Activated CD4-positive, alpha-beta T cell treated with anti-CD3 and anti-CD28 coated beads, Interleukin-10, Interleukin-2, amounts not matched to agents 100 ng/mL and 50 ng/mL, durations not matched to agents 16 hours and 8 hours (primary cell): ENCODE measurements at regions not wholly inside any gene's neighbourhood (a gene's known extent, or its start where the extent isn't known, plus 50 kb on each side); places are given as distances from the start of the nearest gene placed in this dataset.

Experiments
- DNase-seq: peaks from one replicate; pipeline ENCODE4 v3.0.0-alpha.2; 2020

DNA sequence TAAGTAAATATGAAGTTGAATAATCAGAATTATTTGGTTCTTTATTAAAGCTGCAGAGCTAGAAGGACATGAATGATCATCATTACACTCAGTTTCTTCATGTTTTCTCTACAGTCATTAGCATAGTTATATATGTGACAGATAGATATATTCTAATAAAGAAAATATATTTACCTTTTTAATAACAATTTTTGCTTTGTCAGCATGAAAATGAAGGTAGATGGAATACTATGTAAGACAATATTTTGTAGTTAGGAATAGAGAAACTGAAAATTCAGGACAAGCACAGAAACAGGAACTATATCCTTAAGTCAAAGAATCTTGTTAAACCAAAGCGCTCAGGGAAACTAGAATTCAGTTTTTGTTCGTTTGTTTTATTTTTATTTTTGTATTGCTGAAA lies 649.9 kb upstream of the NRXN1 start:
- no peak for DNase-seq

GRCh38 chr2:51673628-51674027 lies 641.7 kb upstream of the NRXN1 start:
- DNase-seq: no peak

GRCh38 chr2:51667679-51668078 lies 635.7 kb upstream of the NRXN1 start:
- DNase-seq: no peak

DNA sequence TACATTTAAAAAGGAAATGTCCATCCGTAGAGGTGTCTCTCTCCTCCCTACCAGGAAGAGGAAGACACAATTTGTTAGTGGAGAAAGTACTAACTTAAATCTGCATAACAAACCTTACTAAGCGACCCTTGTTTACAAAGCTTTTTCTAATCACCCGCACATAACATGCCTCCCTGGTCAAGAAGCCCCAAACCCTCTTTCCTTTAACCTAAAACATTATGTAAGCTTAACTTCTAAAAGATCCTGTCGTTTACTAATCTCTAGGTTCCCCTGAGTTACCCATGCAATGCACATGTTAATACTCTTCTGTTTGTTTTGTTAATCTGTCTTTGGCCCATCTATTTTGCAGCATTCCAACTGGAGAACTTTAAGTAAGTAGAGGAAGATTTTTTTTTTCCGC lies 630.3 kb upstream of the NRXN1 start:
- DNase-seq: no peak

DNA sequence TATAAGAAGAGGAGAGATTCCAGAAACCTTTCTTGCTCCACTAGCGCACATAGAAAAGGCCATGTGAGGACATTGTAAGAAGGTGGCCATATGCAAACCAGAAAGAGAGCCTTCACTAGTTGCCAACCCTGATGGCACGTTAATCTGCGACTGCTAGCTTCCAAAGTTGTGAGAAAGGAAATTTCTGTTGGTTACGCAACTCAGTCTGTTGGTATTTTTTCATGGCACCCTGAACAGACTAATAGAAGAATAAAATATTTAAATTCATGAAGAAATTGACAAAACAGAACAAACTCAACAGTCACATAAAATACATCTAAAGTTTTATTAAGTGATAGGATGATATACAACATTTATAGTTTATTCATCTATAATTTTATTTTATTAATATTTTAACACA lies 625.9 kb upstream of the NRXN1 start:
- DNase-seq: no peak

GRCh38 chr2:51650769-51651168 lies 618.8 kb upstream of the NRXN1 start:
- DNase-seq: no peak

GRCh38 chr2:51649366-51649765 lies 617.4 kb upstream of the NRXN1 start:
- no peak for DNase-seq

GRCh38 chr2:51638811-51639210 lies 606.9 kb upstream of the NRXN1 start:
- DNase-seq: no peak

GRCh38 chr2:51633073-51633472 lies 601.1 kb upstream of the NRXN1 start:
- DNase-seq: no peak

DNA sequence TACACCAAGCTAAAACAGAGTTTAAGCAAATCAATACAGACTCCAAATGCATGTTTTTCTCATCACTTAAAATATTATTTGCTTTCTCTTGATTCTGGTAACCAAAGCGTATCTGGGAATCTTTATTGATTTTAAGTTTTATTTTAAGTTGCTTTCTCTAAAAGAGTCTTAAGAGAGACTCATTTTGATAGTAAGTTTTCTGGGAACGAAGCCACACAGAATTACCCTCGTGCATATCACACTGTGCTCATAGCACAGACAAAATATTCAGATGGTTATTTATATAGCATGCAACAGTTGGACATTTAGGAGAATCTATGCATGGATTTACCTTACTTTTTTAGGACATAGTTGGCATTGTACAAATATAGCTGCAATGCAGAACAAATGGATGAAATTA lies 597.5 kb upstream of the NRXN1 start:
- no peak for DNase-seq

DNA sequence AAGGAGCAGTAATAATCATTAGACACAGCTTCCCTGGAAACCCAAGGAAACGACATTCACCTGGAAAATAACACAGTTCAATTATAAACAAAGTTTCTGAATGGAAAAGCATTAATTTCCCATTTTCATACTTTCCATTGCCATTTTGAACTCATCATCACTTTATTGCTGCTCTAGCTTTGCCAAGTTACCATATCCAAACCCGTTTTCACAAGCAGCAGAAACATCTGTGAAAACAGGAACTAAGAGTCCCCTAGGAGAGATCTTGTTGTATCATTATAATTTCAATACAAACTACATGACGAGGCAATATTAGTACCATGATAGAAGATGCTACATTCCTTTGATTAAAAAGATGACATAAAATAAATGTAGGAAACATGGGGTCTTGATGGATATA lies 597.0 kb upstream of the NRXN1 start:
- DNase-seq: no peak

DNA sequence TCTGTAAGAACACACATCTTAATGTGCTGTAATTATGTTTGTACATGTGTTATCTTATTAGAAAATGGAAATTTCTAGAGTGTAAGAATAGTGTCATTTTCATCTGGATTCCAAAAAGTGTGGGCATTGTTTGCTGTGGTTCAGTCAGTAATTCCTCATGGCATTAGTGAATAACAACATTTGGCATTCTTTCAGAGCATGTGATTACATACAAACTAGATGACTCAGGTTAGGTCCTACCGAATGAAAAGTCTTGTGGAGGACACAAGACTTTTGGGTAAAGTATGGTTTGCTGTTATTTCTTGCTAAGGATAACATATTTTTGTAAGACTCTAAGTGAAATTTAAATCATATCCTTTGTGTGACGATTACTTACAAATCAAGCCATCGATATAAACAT lies 593.1 kb upstream of the NRXN1 start:
- no peak for DNase-seq

DNA sequence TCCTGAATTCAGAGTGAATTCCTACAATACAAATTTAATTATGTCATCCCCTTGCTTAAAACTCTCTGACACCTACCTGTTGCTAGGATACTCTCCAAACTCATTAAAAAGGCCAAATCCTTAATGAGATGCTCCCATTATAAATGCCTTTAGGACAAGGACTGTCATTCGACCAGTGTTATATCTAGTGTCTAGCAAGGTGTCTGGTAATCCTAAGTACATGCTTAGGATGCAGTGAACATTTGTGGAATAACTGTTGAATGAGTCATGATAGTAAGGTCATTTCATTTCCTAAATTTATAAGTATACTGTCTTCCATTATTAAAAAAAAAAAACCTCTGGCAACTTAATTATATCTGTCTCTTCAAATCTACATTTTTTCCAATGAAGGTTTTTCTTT lies 588.9 kb upstream of the NRXN1 start:
- DNase-seq: no peak

- no peak for DNase-seq
Observed at GRCh38 chr2:51619961-51620360, 588.0 kb upstream of the NRXN1 start.

DNA sequence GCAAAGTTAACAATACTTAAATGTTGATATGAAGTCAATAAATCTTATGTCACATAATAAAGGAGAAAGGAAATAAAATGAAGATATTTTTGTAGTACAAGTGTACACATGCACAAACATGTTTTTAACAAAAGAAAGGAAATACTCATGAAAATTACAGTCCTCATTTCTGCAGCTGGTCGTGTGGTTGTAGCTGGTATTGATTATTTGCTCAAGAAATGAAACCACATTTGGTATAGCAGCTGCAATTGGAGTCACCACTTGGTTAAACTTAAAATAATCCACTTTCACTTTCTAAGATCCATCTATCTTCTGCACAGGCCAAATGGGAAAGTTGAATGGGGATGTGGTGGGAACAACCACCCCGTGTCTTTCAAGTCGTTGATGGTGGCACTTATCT lies 580.5 kb upstream of the NRXN1 start:
- no peak for DNase-seq

- no peak for DNase-seq
Observed at GRCh38 chr2:51601706-51602105, 569.8 kb upstream of the NRXN1 start.

GRCh38 chr2:51597086-51597485 lies 565.2 kb upstream of the NRXN1 start:
- no peak for DNase-seq

- no peak for DNase-seq
Observed at GRCh38 chr2:51595836-51596235, 563.9 kb upstream of the NRXN1 start.

DNA sequence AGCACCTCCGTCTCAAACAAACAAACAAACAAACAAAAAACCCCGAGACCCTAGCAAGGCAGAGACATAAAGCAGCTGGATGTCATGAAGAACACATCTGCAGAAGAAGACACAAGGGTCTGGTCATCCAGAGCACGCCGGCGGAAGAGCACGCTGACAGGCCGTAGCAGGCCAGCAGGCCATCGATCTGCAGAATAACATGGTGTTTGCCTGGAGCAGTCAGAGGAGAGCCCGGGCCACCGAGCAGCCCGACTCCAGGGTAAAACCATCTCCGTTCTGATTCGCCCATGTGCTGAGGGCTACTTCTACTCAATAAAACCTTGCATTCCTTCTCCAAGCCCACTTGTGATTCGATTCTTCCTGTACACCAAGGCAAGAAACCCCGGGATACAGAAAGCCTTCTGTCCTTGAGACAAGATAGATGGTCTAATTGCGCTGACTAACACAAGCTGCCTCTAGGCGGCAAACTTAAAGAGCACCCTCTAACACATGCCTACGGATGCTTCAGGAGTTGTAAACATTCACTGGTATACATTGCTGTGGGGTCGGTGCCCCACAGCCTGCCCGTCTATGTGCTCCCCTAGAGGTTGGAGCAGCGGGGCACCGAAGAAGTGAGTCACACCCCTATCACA lies 549.8 kb upstream of the NRXN1 start:
- DNase-seq: no peak

DNA sequence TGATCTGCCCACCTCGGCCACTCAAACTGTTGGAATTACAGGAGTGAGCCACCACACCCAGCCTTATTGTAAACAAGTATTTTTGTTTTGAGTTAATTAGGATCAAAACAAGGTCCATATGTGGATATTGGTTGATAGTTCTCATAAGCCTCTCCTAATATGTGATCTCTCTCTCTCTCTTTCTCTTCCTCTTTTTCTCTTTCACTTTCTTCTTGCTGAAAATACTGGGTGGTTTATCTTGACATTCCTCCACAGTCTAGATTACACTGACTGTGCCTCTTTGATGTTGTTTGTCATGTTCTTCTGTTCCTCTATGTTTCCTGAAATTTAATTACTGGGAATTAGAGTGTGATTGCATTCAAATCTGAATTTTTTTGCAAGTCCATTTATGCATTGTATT lies 547.5 kb upstream of the NRXN1 start:
- no peak for DNase-seq

DNA sequence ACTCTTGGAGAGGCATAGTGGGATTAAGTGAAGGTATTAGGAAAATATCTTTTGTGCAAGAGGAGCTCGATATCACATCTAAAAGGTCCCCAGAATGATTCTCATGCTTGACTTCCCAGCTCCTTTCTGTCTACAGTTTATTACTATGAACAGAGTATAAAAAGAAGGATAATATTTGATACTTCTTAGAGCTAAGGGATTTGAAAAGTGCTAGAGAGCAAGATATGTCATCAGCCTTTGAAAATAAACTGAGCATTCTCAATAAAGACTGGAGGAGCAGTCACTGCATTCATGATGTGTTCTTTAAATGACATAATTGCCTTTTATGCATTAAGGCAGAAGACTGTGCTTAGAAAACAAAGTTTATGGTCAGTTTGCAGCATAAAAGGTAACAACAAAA lies 543.2 kb upstream of the NRXN1 start:
- DNase-seq: no peak

- no peak for DNase-seq
Observed at GRCh38 chr2:51559026-51559425, 527.1 kb upstream of the NRXN1 start.

DNA sequence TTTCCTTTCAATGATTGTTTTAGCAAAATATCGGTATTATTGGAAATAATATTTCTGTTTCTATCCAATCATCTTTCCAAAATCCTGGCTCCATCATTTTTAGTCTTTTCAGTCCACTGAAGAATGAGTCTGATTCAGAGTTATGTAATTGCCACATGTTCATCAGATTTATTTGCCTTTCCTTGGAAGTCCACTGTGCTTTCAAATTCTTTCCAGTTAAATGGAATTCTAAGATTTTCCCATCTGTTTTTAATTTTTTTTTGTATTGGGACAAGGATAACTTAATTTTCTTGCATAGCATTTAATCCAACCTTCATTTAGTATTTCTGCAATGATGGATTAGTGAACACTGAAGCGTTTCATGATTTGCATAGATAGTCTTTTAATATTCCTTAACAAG lies 521.5 kb upstream of the NRXN1 start:
- no peak for DNase-seq

DNA sequence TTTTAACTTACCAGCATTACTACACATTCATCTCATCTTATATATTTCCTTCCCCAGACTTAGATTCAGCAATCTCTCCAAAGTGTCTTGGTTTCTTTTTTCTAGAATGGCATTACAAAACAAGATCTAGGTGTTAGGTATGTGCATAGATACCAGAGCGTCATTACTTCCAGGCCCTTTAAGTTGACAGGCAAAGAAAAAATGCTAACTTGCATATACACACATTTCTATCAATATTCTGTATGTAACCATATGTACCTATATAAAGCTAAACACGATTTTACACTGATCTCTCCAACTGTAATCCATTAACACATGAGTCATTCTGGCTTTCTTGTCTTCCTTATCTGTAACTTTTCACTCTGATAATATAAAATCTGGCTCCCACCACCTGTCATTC lies 503.8 kb upstream of the NRXN1 start:
- DNase-seq: no peak

DNA sequence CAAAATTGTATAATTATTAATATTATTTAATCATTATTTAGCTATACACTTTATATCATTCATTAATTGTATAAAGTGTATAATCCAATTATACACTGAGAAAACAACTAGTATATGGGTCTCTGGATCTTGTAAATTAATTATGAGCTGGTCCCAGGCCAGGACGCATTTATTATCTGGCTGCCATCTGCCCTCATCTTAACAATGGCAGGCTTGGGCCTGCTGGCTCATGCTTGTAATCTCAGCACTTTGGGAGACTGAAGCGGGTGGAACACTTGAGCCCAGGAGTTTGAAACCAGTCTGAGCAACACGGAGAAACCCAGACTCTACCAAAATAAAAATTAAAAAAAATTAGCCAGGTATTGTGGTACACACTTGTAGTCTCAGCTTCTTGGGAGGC lies 502.2 kb upstream of the NRXN1 start:
- no peak for DNase-seq

GRCh38 chr2:51528156-51528555 lies 496.2 kb upstream of the NRXN1 start:
- no peak for DNase-seq
